ENCODE measurements at regions not wholly inside any gene's neighbourhood (a gene's known extent, or its start where the extent isn't known, plus 50 kb on each side); places are given as distances from the start of the nearest gene placed in this dataset.

- ChIA-PET CTCF (no interaction called here), POLR2A (no interaction called here)
- dilution Hi-C loops (cut with MboI; ENCODE audit: extremely low pct_ligation_motif_present, low sequenced_read_pairs) (no loop called here), intact Hi-C loops (cut with micrococcal nuclease) (no loop called here)
- Histone ChIP-seq H4K20me1 (replicated peaks; ENCODE audit: control insufficient read depth, extremely low read depth, insufficient read depth, low read length) (no peaks in the 10 kb centered on the region), H3K36me3 (ENCODE audit: control insufficient read depth in 2 of 2, extremely low read depth in 1 of 2, insufficient read depth in 2 of 2, low read length in 2 of 2) (no peaks in the 10 kb centered on the region), H3K9me3 (replicated peaks; ENCODE audit: control insufficient read depth, insufficient read depth, low read length) (no peaks in the 10 kb centered on the region), H2AFZ (ENCODE audit: low read depth, low read length) (no peak overlapping the region), H3K27me3 (ENCODE audit: control insufficient read depth in 2 of 2, insufficient read depth in 2 of 2, low read length in 2 of 2) (peaks cover 0 to 2% of the 10 kb centered on the region in 2 experiments), H3K4me3 (replicated peaks in 1 of 3; ENCODE audit: insufficient read depth in 1 of 3, low read depth in 1 of 3, low read length in 3 of 3) (no peak overlapping the region), H3K4me2 (ENCODE audit: insufficient read depth, low read length) (no peak overlapping the region), H3K79me2 (ENCODE audit: control insufficient read depth, insufficient read depth, low read length) (no peaks in the 10 kb centered on the region), H3K9me1 (replicated peaks; ENCODE audit: control insufficient read depth, extremely low read depth, insufficient read depth, low read length) (no peaks in the 10 kb centered on the region), H3K27ac (ENCODE audit: insufficient read depth, low read depth, low read length) (no peak overlapping the region), H3K4me1 (ENCODE audit: control insufficient read depth, extremely low read depth, insufficient read depth, low read length) (no peaks in the 10 kb centered on the region), H3K9ac (replicated peaks; ENCODE audit: extremely low read depth, insufficient read depth, low read length) (no peak overlapping the region)
- BruUV-seq (replicated peaks), result no TSS peak
- FAIRE-seq, result no peak
- TF ChIP-seq FOS (IDR thresholded peaks at IDR 0.05; ENCODE audit: borderline replicate concordance, insufficient read depth, low read length) (no peak), CTCF (IDR thresholded peaks at IDR 0.05; ENCODE audit: extremely low read depth in 1 of 2, insufficient read depth in 1 of 2, low read depth in 1 of 2, low read length in 2 of 2) (no peak), MYC (IDR thresholded peaks at IDR 0.05; ENCODE audit: low read depth, low read length) (no peak), EZH2 (IDR thresholded peaks at IDR 0.05; ENCODE audit: borderline replicate concordance, low read depth, low read length, severe bottlenecking) (no peak), POLR2A (IDR thresholded peaks at IDR 0.05; ENCODE audit: low read depth, low read length) (no peak), JUN (IDR thresholded peaks at IDR 0.05; ENCODE audit: borderline replicate concordance, insufficient read depth, insufficient read length, low read depth) (no peak), GATA2 (IDR thresholded peaks at IDR 0.05; ENCODE audit: insufficient read depth, insufficient read length, low read depth, low read length) (no peak), MAX (IDR thresholded peaks at IDR 0.05; ENCODE audit: insufficient read depth, insufficient read length) (no peak), POLR2AphosphoS5 (IDR thresholded peaks at IDR 0.05; ENCODE audit: insufficient read depth, low read depth, low read length) (no peak)
- DNase-seq (ENCODE audit: low read depth, low spot score), result no peak
These were observed 107.0 kb downstream of the ODF2L start for GRCh38 chr1:86289161-86289560.

All from endothelial cell of umbilical vein (primary cell).